Smooth muscle cell (in vitro differentiated cells): ENCODE measurements at regions not wholly inside any gene's neighbourhood (a gene's known extent, or its start where the extent isn't known, plus 50 kb on each side); places are given as distances from the start of the nearest gene placed in this dataset.

Experiments used
- DNase-seq: peaks from one replicate; lab custom pipeline; 2025; ENCODE audit not compliant: unreplicated experiment; lab: John Stamatoyannopoulos, UW
- H2AFZ ChIP-seq: fragments of 200-600 bp; sonication (generic); 2 replicates; pipeline ENCODE4 v1.6.0; 2016; ENCODE audit warnings: antibody characterized with exemption, low read depth, mild to moderate bottlenecking
- H3F3A ChIP-seq: fragments of 200-600 bp; sonication (generic); 2 replicates; pipeline ENCODE4 v1.6.0; 2017; ENCODE audit warnings: antibody characterized with exemption, low read depth
- H3K27ac ChIP-seq: fragments of 200-600 bp; sonication (generic); 2 replicates; pipeline ENCODE4 v1.5.1; 2016; ENCODE audit warnings: low read depth, mild to moderate bottlenecking
- H3K27me3 ChIP-seq: fragments of 200-600 bp; sonication (generic); 2 replicates; pipeline ENCODE4 v1.6.1; 2016; ENCODE audit warnings: low read depth, mild to moderate bottlenecking
- H3K36me3 ChIP-seq: fragments of 200-600 bp; sonication (generic); 2 replicates; pipeline ENCODE4 v1.5.1; 2016; ENCODE audit warnings: low read depth
- H3K4me1 ChIP-seq: fragments of 200-600 bp; sonication (generic); 2 replicates; pipeline ENCODE4 v1.5.1; 2016; ENCODE audit warnings: low read depth
- H3K4me2 ChIP-seq: fragments of 200-600 bp; sonication (generic); 2 replicates; pipeline ENCODE4 v1.6.0; 2016; ENCODE audit warnings: mild to moderate bottlenecking
- H3K4me3 ChIP-seq: fragments of 200-600 bp; sonication (generic); 2 replicates; pipeline ENCODE4 v1.5.1; 2016; ENCODE audit warnings: mild to moderate bottlenecking
- H3K79me2 ChIP-seq: fragments of 200-600 bp; sonication (generic); 2 replicates; pipeline ENCODE4 v1.6.0; 2016; ENCODE audit warnings: low read depth, mild to moderate bottlenecking
- H3K9ac ChIP-seq: fragments of 200-600 bp; sonication (generic); 2 replicates; pipeline ENCODE4 v1.6.0; 2016; ENCODE audit warnings: low read depth
- H3K9me3 ChIP-seq: fragments of 200-600 bp; sonication (generic); replicated peaks from 2 replicates; pipeline ENCODE4 v1.5.1; 2016; ENCODE audit warnings: low read depth
- H4K20me1 ChIP-seq: fragments of 200-600 bp; sonication (generic); 2 replicates; pipeline ENCODE4 v1.6.0; 2016; ENCODE audit warnings: low read depth
- CTCF ChIP-seq: fragments of 200-600 bp; sonication (generic); IDR thresholded peaks from 2 replicates; pipeline ENCODE4 v1.5.1; 2017; ENCODE audit warnings: borderline replicate concordance, mild to moderate bottlenecking, antibody characterized with exemption; ENCODE audit not compliant: insufficient read depth, poor library complexity, severe bottlenecking
- WGBS: methylation state at CpG from one replicate; pipeline ENCODE4 v1.1.7; 2016; ENCODE audit warnings: low lambda C conversion rate; 5-methylcytosine and 5-hydroxymethylcytosine counted together

- peak overlapping the region; percentile 77 for H2AFZ ChIP-seq
- H3K4me1 ChIP-seq, result peaks cover 28% of the 10 kb centered on the region
- no peaks in the 10 kb centered on the region for H3K27me3 ChIP-seq
- no peak overlapping the region for H3K9ac ChIP-seq
- no peak overlapping the region for H3K27ac ChIP-seq
- no peaks in the 10 kb centered on the region for H3K9me3 ChIP-seq
- H3K4me3 ChIP-seq, result no peak overlapping the region
- no peak for DNase-seq
- TF ChIP-seq CTCF, result no peak
- no peaks in the 10 kb centered on the region for H4K20me1 ChIP-seq
- H3K4me2 ChIP-seq, result peak overlapping the region; percentile 50
- H3K36me3 ChIP-seq, result no peaks in the 10 kb centered on the region
- H3F3A ChIP-seq, result no peaks in the 10 kb centered on the region
- no peaks in the 10 kb centered on the region for H3K79me2 ChIP-seq
These were observed 315.8 kb downstream of the BLID start for GRCh38 chr11:121800240-121800639.

- peaks cover 27% of the 10 kb centered on the region for H3K4me1 ChIP-seq
- H3K27ac ChIP-seq, result no peak overlapping the region
- H2AFZ ChIP-seq, result peak overlapping the region; percentile 9
- no peaks in the 10 kb centered on the region for H3K36me3 ChIP-seq
- DNase-seq, result no peak
- no peaks in the 10 kb centered on the region for H4K20me1 ChIP-seq
- no peaks in the 10 kb centered on the region for H3K79me2 ChIP-seq
- no peak overlapping the region for H3K4me3 ChIP-seq
- H3F3A ChIP-seq, result no peaks in the 10 kb centered on the region
- TF ChIP-seq CTCF, result no peak
- no peaks in the 10 kb centered on the region for H3K9me3 ChIP-seq
- H3K9ac ChIP-seq, result no peak overlapping the region
- 95% methylated on average over 3 of the region's 3 CpGs for WGBS
- H3K4me2 ChIP-seq, result no peak overlapping the region
- no peaks in the 10 kb centered on the region for H3K27me3 ChIP-seq
These were observed 318.5 kb downstream of the BLID start for GRCh38 chr11:121797496-121797895.

GRCh38 chr11:121795174-121795573, 320.8 kb downstream of the BLID start:
- DNase-seq, result no peak
- Histone ChIP-seq H3K4me1 (peaks cover 6% of the 10 kb centered on the region), H3K9me3 (no peaks in the 10 kb centered on the region), H3K27ac (no peak overlapping the region), H3K4me3 (no peak overlapping the region), H4K20me1 (no peaks in the 10 kb centered on the region), H3K79me2 (no peaks in the 10 kb centered on the region), H3K9ac (no peak overlapping the region), H3K27me3 (no peaks in the 10 kb centered on the region), H3K36me3 (no peaks in the 10 kb centered on the region), H3K4me2 (no peak overlapping the region), H2AFZ (peak overlapping the region; percentile 85), H3F3A (no peaks in the 10 kb centered on the region)
- no peak for TF ChIP-seq CTCF
- WGBS, result 44% methylated on average over 7 of the region's 7 CpGs

- Histone ChIP-seq H3K79me2 (no peaks in the 10 kb centered on the region), H3K9me3 (no peaks in the 10 kb centered on the region), H4K20me1 (no peaks in the 10 kb centered on the region), H3F3A (no peaks in the 10 kb centered on the region), H3K4me3 (no peak overlapping the region), H3K27ac (no peak overlapping the region), H3K4me1 (peaks cover 6% of the 10 kb centered on the region), H3K36me3 (no peaks in the 10 kb centered on the region), H2AFZ (peak overlapping the region; percentile 85), H3K4me2 (no peak overlapping the region), H3K9ac (no peak overlapping the region), H3K27me3 (no peaks in the 10 kb centered on the region)
- WGBS, result 95% methylated on average over 22 of the region's 22 CpGs
- DNase-seq, result no peak
- TF ChIP-seq CTCF, result no peak
These were observed 321.3 kb downstream of the BLID start for GRCh38 chr11:121794671-121795141.
